CD4-positive, alpha-beta memory T cell (primary cell): ENCODE measurements at regions not wholly inside any gene's neighbourhood (a gene's known extent, or its start where the extent isn't known, plus 50 kb on each side); places are given as distances from the start of the nearest gene placed in this dataset.

ENCODE experiments used
- CTCF ChIA-PET: fragments of 350-600 bp; sonication (Branson Sonifier 250); formaldehyde crosslinking; loops from one replicate; lab custom pipeline; 2021; ENCODE audit warnings: inconsistent platforms; ENCODE audit not compliant: partially characterized antibody; lab: Charles Lee
- POLR2A ChIA-PET: fragments of 350-600 bp; sonication (Branson Sonifier 250); formaldehyde crosslinking; loops from one replicate; lab custom pipeline; 2021; ENCODE audit not compliant: partially characterized antibody; lab: Charles Lee
- DNase-seq, 5 donors: peaks; one replicate each; pipeline versions ENCODE4 v3.0.0 to v3.0.0-alpha.2; 2020 to 2022; ENCODE audit warnings: mixed read lengths in 1 of 5
- H3K27ac ChIP-seq: one replicate; pipeline ENCODE4 v1.7.0; 2013; ENCODE audit warnings: low read depth, low read length
- H3K27me3 ChIP-seq: 2 replicates; pipeline ENCODE4 v1.7.0; 2013; ENCODE audit warnings: mild to moderate bottlenecking, low read length, moderate library complexity; ENCODE audit not compliant: insufficient read depth
- H3K36me3 ChIP-seq: 2 replicates; pipeline ENCODE4 v1.7.0; 2013; ENCODE audit warnings: mild to moderate bottlenecking, low read length, moderate library complexity; ENCODE audit not compliant: insufficient read depth
- H3K4me1 ChIP-seq: 2 replicates; pipeline ENCODE4 v1.7.0; 2013; ENCODE audit warnings: mild to moderate bottlenecking, low read length, moderate library complexity; ENCODE audit not compliant: insufficient read depth
- H3K4me3 ChIP-seq, 2 donors: one replicate each; pipeline ENCODE4 v1.7.0; 2013; ENCODE audit warnings: low read length in 2 of 2, mild to moderate bottlenecking in 1 of 2
- H3K9me3 ChIP-seq, 2 donors: one replicate each; pipeline ENCODE4 v1.7.0; 2013; ENCODE audit warnings: low read length in 2 of 2, control low read depth in 1 of 2; ENCODE audit not compliant: control insufficient read depth in 1 of 2
- H3K27ac Mint-ChIP-seq, 7 donors: one replicate each; pipeline ENCODE4 v1.8.0; 2020 to 2021; ENCODE audit warnings: mixed read lengths in 7 of 7, mild to moderate bottlenecking in 6 of 7, inconsistent platforms in 3 of 7, moderate library complexity in 3 of 7
- H3K27me3 Mint-ChIP-seq, 2 donors: one replicate each; pipeline ENCODE4 v1.8.0; 2020 to 2021; ENCODE audit warnings: mixed read lengths in 2 of 2
- H3K36me3 Mint-ChIP-seq, 2 donors: one replicate each; pipeline ENCODE4 v1.8.0; 2020 to 2021; ENCODE audit warnings: mixed read lengths in 2 of 2, inconsistent platforms in 1 of 2, mild to moderate bottlenecking in 1 of 2
- H3K4me1 Mint-ChIP-seq, 4 donors: one replicate each; pipeline ENCODE4 v1.8.0; 2020 to 2021; ENCODE audit warnings: mixed read lengths in 4 of 4, mild to moderate bottlenecking in 1 of 4
- H3K4me3 Mint-ChIP-seq, 8 donors: one replicate each; pipeline ENCODE4 v1.8.0; 2020 to 2021; ENCODE audit warnings: mixed read lengths in 8 of 8, mild to moderate bottlenecking in 7 of 8, moderate library complexity in 6 of 8, inconsistent platforms in 3 of 8
- H3K9me3 Mint-ChIP-seq, 8 donors: one replicate each; pipeline ENCODE4 v1.8.0; 2020 to 2021; ENCODE audit warnings: mixed read lengths in 8 of 8, mild to moderate bottlenecking in 5 of 8, inconsistent platforms in 3 of 8, moderate library complexity in 1 of 8
- intact Hi-C: fragments of 100-400 bp; cut with micrococcal nuclease; formaldehyde crosslinking; loops from one replicate; pipeline ENCODE4 v1.15.1; 2023

- Mint-ChIP-seq H3K9me3 (peaks cover 0 to 2% (median 0%) of the 10 kb centered on the region in 8 donors), H3K4me1 (no peaks in the 10 kb centered on the region), H3K27me3 (no peaks in the 10 kb centered on the region), H3K36me3 (no peaks in the 10 kb centered on the region), H3K27ac (no peak overlapping the region), H3K4me3 (no peak overlapping the region)
- no peaks in the 10 kb centered on the region for H3K27me3 ChIP-seq
- no peak for DNase-seq
- H3K27ac ChIP-seq, result no peak overlapping the region
- H3K9me3 ChIP-seq, result no peaks in the 10 kb centered on the region
- POLR2A ChIA-PET, result no interaction called here
- no peaks in the 10 kb centered on the region for H3K4me1 ChIP-seq
- intact Hi-C loops, result no loop called here
- no peak overlapping the region for H3K4me3 ChIP-seq
- CTCF ChIA-PET, result no interaction called here
- H3K36me3 ChIP-seq, result no peaks in the 10 kb centered on the region
Observed at GRCh38 chr13:34675626-34676025, 266.4 kb upstream of the NBEA start.

GRCh38 chr13:34678154-34678553 lies 263.9 kb upstream of the NBEA start:
- Histone ChIP-seq H3K4me3 (no peak overlapping the region), H3K4me1 (no peaks in the 10 kb centered on the region), H3K36me3 (no peaks in the 10 kb centered on the region), H3K27ac (no peak overlapping the region), H3K9me3 (no peaks in the 10 kb centered on the region), H3K27me3 (no peaks in the 10 kb centered on the region)
- no peak for DNase-seq
- H3K4me3 Mint-ChIP-seq, result no peak overlapping the region
- no peaks in the 10 kb centered on the region for H3K36me3 Mint-ChIP-seq
- peaks cover 0 to 2% (median 0%) of the 10 kb centered on the region in 8 donors for H3K9me3 Mint-ChIP-seq
- intact Hi-C loops, result no loop called here
- no peaks in the 10 kb centered on the region for H3K27me3 Mint-ChIP-seq
- H3K27ac Mint-ChIP-seq, result no peak overlapping the region
- H3K4me1 Mint-ChIP-seq, result no peaks in the 10 kb centered on the region
- ChIA-PET CTCF (no interaction called here), POLR2A (no interaction called here)

GRCh38 chr13:34681405-34681955 lies 260.6 kb upstream of the NBEA start:
- H3K4me1 ChIP-seq, result no peaks in the 10 kb centered on the region
- ChIA-PET CTCF (no interaction called here), POLR2A (no interaction called here)
- no peaks in the 10 kb centered on the region for H3K4me1 Mint-ChIP-seq
- no peaks in the 10 kb centered on the region for H3K36me3 Mint-ChIP-seq
- no peaks in the 10 kb centered on the region for H3K27me3 ChIP-seq
- H3K36me3 ChIP-seq, result no peaks in the 10 kb centered on the region
- H3K9me3 ChIP-seq, result no peaks in the 10 kb centered on the region
- H3K27ac ChIP-seq, result no peak overlapping the region
- DNase-seq, result no peak
- no peak overlapping the region for H3K4me3 ChIP-seq
- H3K4me3 Mint-ChIP-seq, result no peak overlapping the region
- no peak overlapping the region for H3K27ac Mint-ChIP-seq
- H3K9me3 Mint-ChIP-seq, result peaks cover 0 to 2% (median 0%) of the 10 kb centered on the region in 8 donors
- no peaks in the 10 kb centered on the region for H3K27me3 Mint-ChIP-seq
- intact Hi-C loops, result no loop called here

- POLR2A ChIA-PET, result no interaction called here
Observed at GRCh38 chr13:34695063-34695462, 247.0 kb upstream of the NBEA start.

GRCh38 chr13:34696296-34696695 lies 245.8 kb upstream of the NBEA start:
- Histone ChIP-seq H3K4me1 (no peaks in the 10 kb centered on the region), H3K36me3 (no peaks in the 10 kb centered on the region), H3K4me3 (no peak overlapping the region), H3K9me3 (no peaks in the 10 kb centered on the region), H3K27ac (no peak overlapping the region), H3K27me3 (no peaks in the 10 kb centered on the region)
- H3K27ac Mint-ChIP-seq, result no peak overlapping the region
- H3K4me1 Mint-ChIP-seq, result no peaks in the 10 kb centered on the region
- ChIA-PET CTCF (no interaction called here), POLR2A (no interaction called here)
- intact Hi-C loops, result no loop called here
- H3K9me3 Mint-ChIP-seq, result peaks cover 0 to 10% (median 2%) of the 10 kb centered on the region in 8 donors
- no peak overlapping the region for H3K4me3 Mint-ChIP-seq
- H3K27me3 Mint-ChIP-seq, result no peaks in the 10 kb centered on the region
- H3K36me3 Mint-ChIP-seq, result no peaks in the 10 kb centered on the region
- no peak for DNase-seq

More at GRCh38 chr13:34695063-34695462, 247.0 kb upstream of the NBEA start:
- H3K27ac Mint-ChIP-seq, result no peak overlapping the region
- no peak overlapping the region for H3K4me3 Mint-ChIP-seq
- Histone ChIP-seq H3K27ac (no peak overlapping the region), H3K36me3 (no peaks in the 10 kb centered on the region), H3K9me3 (no peaks in the 10 kb centered on the region), H3K4me1 (no peaks in the 10 kb centered on the region), H3K27me3 (no peaks in the 10 kb centered on the region), H3K4me3 (no peak overlapping the region)
- DNase-seq, result no peak
- no peaks in the 10 kb centered on the region for H3K4me1 Mint-ChIP-seq
- H3K36me3 Mint-ChIP-seq, result no peaks in the 10 kb centered on the region
- H3K9me3 Mint-ChIP-seq, result peaks cover 0 to 9% (median 2%) of the 10 kb centered on the region in 8 donors
- H3K27me3 Mint-ChIP-seq, result no peaks in the 10 kb centered on the region
- intact Hi-C loops, result no loop called here
- CTCF ChIA-PET, result no interaction called here

GRCh38 chr13:34696741-34697140 lies 245.3 kb upstream of the NBEA start:
- Mint-ChIP-seq H3K27me3 (no peaks in the 10 kb centered on the region), H3K4me3 (no peak overlapping the region), H3K27ac (no peak overlapping the region), H3K36me3 (no peaks in the 10 kb centered on the region), H3K9me3 (peaks cover 0 to 10% (median 3%) of the 10 kb centered on the region in 8 donors), H3K4me1 (no peaks in the 10 kb centered on the region)
- no peak overlapping the region for H3K27ac ChIP-seq
- no peaks in the 10 kb centered on the region for H3K27me3 ChIP-seq
- ChIA-PET POLR2A (no interaction called here), CTCF (no interaction called here)
- DNase-seq, result no peak
- H3K4me3 ChIP-seq, result no peak overlapping the region
- no peaks in the 10 kb centered on the region for H3K36me3 ChIP-seq
- intact Hi-C loops, result no loop called here
- H3K4me1 ChIP-seq, result no peaks in the 10 kb centered on the region
- H3K9me3 ChIP-seq, result no peaks in the 10 kb centered on the region

GRCh38 chr13:34698945-34699344 lies 243.1 kb upstream of the NBEA start:
- H3K9me3 Mint-ChIP-seq, result peaks cover 0 to 6% (median 3%) of the 10 kb centered on the region in 8 donors
- no peaks in the 10 kb centered on the region for H3K36me3 Mint-ChIP-seq
- no peak for DNase-seq
- Histone ChIP-seq H3K4me3 (no peak overlapping the region), H3K36me3 (no peaks in the 10 kb centered on the region), H3K27me3 (no peaks in the 10 kb centered on the region), H3K27ac (no peak overlapping the region), H3K9me3 (no peaks in the 10 kb centered on the region), H3K4me1 (no peaks in the 10 kb centered on the region)
- POLR2A ChIA-PET, result no interaction called here
- no peak overlapping the region for H3K27ac Mint-ChIP-seq
- H3K4me3 Mint-ChIP-seq, result no peak overlapping the region
- intact Hi-C loops, result no loop called here
- H3K27me3 Mint-ChIP-seq, result no peaks in the 10 kb centered on the region
- CTCF ChIA-PET, result no interaction called here
- H3K4me1 Mint-ChIP-seq, result no peaks in the 10 kb centered on the region

- no peaks in the 10 kb centered on the region for H3K9me3 ChIP-seq
- no peaks in the 10 kb centered on the region for H3K27me3 ChIP-seq
- intact Hi-C loops, result no loop called here
- no peaks in the 10 kb centered on the region for H3K4me1 Mint-ChIP-seq
- no peaks in the 10 kb centered on the region for H3K4me1 ChIP-seq
- H3K36me3 ChIP-seq, result no peaks in the 10 kb centered on the region
- H3K4me3 ChIP-seq, result no peak overlapping the region
- no peak overlapping the region for H3K27ac Mint-ChIP-seq
- no peak overlapping the region for H3K27ac ChIP-seq
- POLR2A ChIA-PET, result no interaction called here
- no peaks in the 10 kb centered on the region for H3K27me3 Mint-ChIP-seq
- H3K9me3 Mint-ChIP-seq, result peaks cover 0 to 6% (median 4%) of the 10 kb centered on the region in 8 donors
- no peak overlapping the region for H3K4me3 Mint-ChIP-seq
- CTCF ChIA-PET, result no interaction called here
- DNase-seq, result no peak
- H3K36me3 Mint-ChIP-seq, result no peaks in the 10 kb centered on the region
Observed at GRCh38 chr13:34700155-34700554, 241.9 kb upstream of the NBEA start.
